Pancreas (tissue), 10 donors: ENCODE measurements at regions not wholly inside any gene's neighbourhood (a gene's known extent, or its start where the extent isn't known, plus 50 kb on each side); places are given as distances from the start of the nearest gene placed in this dataset.
A peak's percentile ranks its signal among the peaks of the same experiment; 100 is the strongest.

ENCODE experiments used
- ATAC-seq, 4 donors: fragments of 200-7000 bp; cut with Tn5 transposase; one replicate each; pipeline versions ENCODE4 v1.8.0 to v1.9.1; 2020; ENCODE audit warnings: mild to moderate bottlenecking in 4 of 4, moderate library complexity in 4 of 4
- DNase-seq, 6 donors: peaks; one replicate each; pipeline ENCODE4 v3.0.0-alpha.2; 2020
- FAIRE-seq: peaks from 2 replicates; lab custom pipeline; 2012; peaks lifted over from hg19 to GRCh38; lab: Jason Lieb, UNC
- H3K27ac ChIP-seq, 4 donors: fragments of 200-600 bp; sonication (generic); 1 replicate in 3 of 4; 2 replicates in 1 of 4; pipeline versions ENCODE4 v1.5.0 to v1.8.0; 2020
- H3K27me3 ChIP-seq, 4 donors: fragments of 200-600 bp; one replicate each; pipeline ENCODE4 v1.8.0; 2021
- H3K36me3 ChIP-seq, 3 donors: fragments of 200-600 bp; sonication (generic) in 1 of 3; one replicate each; pipeline versions ENCODE4 v1.5.0 to v1.8.0; 2020 to 2021
- H3K4me1 ChIP-seq, 3 donors: fragments of 200-600 bp; one replicate each; pipeline ENCODE4 v1.8.0; 2021
- H3K4me3 ChIP-seq, 4 donors: fragments of 200-600 bp; sonication (generic) in 2 of 4; one replicate each; pipeline versions ENCODE4 v1.5.0 to v1.8.0; 2020 to 2021
- H3K9me3 ChIP-seq, 4 donors: fragments of 200-600 bp; one replicate each; pipeline ENCODE4 v1.8.0; 2021
- WGBS, 2 donors: extraction: QIAGEN DNeasy Blood & Tissue Kit; methylation state at CpG; one replicate each; pipeline ENCODE4 v1.1.7; 2013; 5-methylcytosine and 5-hydroxymethylcytosine counted together
- intact Hi-C, 3 donors: fragments of 100-400 bp; cut with DNase I; formaldehyde crosslinking; loops; one replicate each; pipeline versions ENCODE4 v1.11.1 to v1.14.2; 2022
- TF ChIP-seq, protein P1 (sequence below), 4 donors: fragments of 200-600 bp; sonication (generic) in 3 of 4; IDR thresholded peaks; one replicate each; pipeline versions ENCODE4 v1.5.0 to v1.8.0; 2021; ENCODE audit warnings: antibody characterized with exemption in 4 of 4
- donor health status: healthy with polysubstance abuse.
- donor health status: DM: no; HTN: no; CAD: no; lungs with moderate emphysema.
- donor health status: DM: no; HTN: no; CAD: no.
- donor health status: control.
- donor health status: control.
- donor health status: Bipolar disorder and iron deficiency.
- donor health status: DM: yes; HTN: yes; CAD: no.
- donor health status: DM: no; HTN: no; CAD: no.
- donor health status: DM: no; HTN: no; CAD: no.
- donor health status: DM: yes; HTN: yes; CAD: no.

DNA sequence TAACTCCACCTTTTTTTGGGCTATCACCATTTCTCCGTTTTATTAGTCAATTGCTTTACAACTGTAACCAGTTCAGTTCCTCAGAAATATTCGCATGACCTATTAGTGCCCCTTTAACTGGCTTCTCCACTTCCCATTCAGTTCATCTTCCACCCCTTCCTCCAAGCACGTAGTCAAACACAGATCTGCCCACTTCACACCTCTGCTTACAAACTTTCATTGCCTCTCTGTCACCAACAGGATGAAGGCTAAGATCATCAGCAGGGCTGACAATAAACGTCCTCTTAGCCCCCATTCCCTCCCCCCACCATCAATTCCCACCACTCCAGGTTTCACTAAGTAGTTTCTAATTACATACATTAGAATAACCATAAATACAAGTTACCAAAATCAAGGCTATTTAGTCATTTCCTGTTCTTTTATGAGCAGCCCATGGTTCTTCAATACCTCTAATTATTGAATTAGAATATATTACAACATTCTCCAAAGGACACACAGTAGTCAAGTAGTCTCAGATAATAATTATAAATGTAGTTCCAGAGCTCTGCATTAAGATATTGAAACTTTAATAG lies 95.7 kb downstream of the SPRY2 start:
- FAIRE-seq, result no peak
- intact Hi-C loops, result no loop called here
- no peaks in the 10 kb centered on the region for H3K27me3 ChIP-seq
- DNase-seq, result no peak
- H3K36me3 ChIP-seq, result no peaks in the 10 kb centered on the region
- ATAC-seq, result no peak
- no peak overlapping the region for H3K27ac ChIP-seq
- TF ChIP-seq, protein P1, sequence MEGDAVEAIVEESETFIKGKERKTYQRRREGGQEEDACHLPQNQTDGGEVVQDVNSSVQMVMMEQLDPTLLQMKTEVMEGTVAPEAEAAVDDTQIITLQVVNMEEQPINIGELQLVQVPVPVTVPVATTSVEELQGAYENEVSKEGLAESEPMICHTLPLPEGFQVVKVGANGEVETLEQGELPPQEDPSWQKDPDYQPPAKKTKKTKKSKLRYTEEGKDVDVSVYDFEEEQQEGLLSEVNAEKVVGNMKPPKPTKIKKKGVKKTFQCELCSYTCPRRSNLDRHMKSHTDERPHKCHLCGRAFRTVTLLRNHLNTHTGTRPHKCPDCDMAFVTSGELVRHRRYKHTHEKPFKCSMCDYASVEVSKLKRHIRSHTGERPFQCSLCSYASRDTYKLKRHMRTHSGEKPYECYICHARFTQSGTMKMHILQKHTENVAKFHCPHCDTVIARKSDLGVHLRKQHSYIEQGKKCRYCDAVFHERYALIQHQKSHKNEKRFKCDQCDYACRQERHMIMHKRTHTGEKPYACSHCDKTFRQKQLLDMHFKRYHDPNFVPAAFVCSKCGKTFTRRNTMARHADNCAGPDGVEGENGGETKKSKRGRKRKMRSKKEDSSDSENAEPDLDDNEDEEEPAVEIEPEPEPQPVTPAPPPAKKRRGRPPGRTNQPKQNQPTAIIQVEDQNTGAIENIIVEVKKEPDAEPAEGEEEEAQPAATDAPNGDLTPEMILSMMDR (IDR thresholded peaks at IDR 0.05), result no peak
- H3K9me3 ChIP-seq, result no peaks in the 10 kb centered on the region
- H3K4me1 ChIP-seq, result no peaks in the 10 kb centered on the region
- WGBS, 2 donors, result 46 to 55% methylated on average over 4 of the region's 4 CpGs
- no peak overlapping the region for H3K4me3 ChIP-seq

DNA sequence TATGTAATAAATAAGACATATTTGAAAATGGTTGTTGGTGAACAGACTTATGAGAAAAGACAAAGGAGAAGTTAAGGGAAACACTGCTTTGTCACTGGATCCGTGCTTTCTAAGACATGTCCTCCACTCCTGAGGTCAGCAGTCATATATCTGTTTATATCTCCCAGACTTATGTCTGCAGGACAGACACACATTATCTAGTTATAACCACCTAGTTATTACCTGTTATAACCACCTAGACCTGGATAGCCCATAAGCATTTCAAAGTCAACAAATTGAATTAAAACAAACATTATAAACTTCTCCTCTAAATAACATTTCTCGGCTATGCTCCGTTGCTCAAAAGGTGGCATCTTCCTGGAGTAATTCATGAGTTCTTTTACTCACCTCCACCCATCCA lies 96.4 kb downstream of the SPRY2 start:
- 73 to 82% methylated on average over 3 of the region's 3 CpGs for WGBS, 2 donors

DNA sequence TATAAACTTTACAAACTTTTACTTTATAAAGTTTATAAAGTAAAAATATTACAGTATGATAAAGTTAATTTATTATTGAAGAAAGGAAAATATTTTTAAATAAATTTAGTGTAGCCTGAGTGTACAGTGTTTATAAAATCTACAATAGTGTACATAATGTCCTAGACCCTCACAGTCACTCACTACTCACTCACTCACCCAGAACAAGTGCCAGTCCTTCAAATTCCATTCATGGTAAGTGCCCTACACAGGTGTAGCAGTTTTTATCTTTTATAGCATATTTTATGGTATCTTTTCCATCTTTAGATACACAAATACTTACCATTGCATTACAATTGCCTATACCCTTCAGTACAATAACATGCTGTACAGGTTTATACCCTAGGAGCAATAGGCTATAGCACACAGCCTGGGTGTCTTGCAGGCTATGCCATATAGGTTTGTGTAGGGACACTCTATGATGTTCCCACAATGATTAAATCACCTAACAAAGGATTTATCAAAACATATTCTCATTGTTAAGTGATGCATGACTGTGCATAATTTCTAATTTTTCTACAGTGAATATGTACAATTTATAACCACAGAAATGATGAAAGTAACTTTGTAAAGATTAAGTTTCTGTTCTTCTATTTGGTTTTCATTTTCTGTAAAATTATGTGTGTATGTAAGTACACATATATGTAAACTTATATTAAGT lies 98.0 kb downstream of the SPRY2 start:
- Histone ChIP-seq H3K27me3 (no peaks in the 10 kb centered on the region), H3K4me1 (no peaks in the 10 kb centered on the region), H3K9me3 (no peaks in the 10 kb centered on the region), H3K36me3 (no peaks in the 10 kb centered on the region), H3K27ac (no peak overlapping the region), H3K4me3 (no peak overlapping the region)
- DNase-seq (no peak), ATAC-seq (no peak), FAIRE-seq (peak; percentile 61)
- TF ChIP-seq, protein P1 (IDR thresholded peaks at IDR 0.05), result no peak
- intact Hi-C loops, result no loop called here

More for the DNA sequence above, 96.4 kb downstream of the SPRY2 start:
- FAIRE-seq (no peak), ATAC-seq (no peak), DNase-seq (no peak)
- intact Hi-C loops, result no loop called here
- no peaks in the 10 kb centered on the region for H3K27me3 ChIP-seq
- H3K36me3 ChIP-seq, result no peaks in the 10 kb centered on the region
- H3K27ac ChIP-seq, result no peak overlapping the region
- H3K4me1 ChIP-seq, result no peaks in the 10 kb centered on the region
- TF ChIP-seq, protein P1 (IDR thresholded peaks at IDR 0.05), result no peak
- H3K9me3 ChIP-seq, result no peaks in the 10 kb centered on the region
- H3K4me3 ChIP-seq, result no peak overlapping the region

DNA sequence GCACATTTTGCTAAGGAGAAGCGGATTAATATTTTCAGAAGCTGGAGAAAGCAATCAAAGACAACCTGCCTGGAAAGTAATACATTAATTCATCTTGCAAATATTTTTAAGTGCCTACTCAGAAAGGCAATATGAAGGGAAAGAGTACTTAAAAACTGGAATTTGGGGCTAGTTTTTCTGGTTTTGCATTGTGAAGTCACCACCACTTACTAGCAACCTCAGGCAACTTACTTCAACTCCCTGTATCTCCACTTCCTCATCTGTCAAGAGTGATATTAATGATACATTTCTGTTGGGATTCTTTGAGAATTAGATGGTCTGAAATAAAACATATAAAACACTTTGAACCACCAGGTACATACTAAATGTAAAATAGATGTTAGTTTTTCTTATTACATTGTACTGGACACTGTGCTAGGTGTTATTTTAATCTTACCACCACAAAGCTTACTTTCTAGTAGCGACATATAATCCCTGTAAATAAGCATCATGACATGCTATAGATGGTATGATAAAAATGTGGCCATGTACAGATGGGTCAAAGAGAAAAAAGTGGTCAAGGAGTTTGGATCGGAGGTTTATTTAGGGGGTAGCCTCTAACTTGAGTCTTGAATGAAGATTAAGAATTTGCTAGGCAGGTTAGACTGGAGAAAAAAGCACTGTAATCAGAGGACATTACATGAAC lies 101.2 kb downstream of the SPRY2 start:
- TF ChIP-seq, protein P1 (IDR thresholded peaks at IDR 0.05), result no peak
- intact Hi-C loops, result no loop called here
- H3K27ac ChIP-seq, result no peak overlapping the region
- DNase-seq, result no peak
- H3K9me3 ChIP-seq, result no peaks in the 10 kb centered on the region
- no peaks in the 10 kb centered on the region for H3K27me3 ChIP-seq
- no peak overlapping the region for H3K4me3 ChIP-seq
- peaks cover 0 to 9% (median 0%) of the 10 kb centered on the region in 3 donors for H3K4me1 ChIP-seq
- FAIRE-seq, result no peak
- 81% methylated on average over 3 of the region's 3 CpGs for WGBS, 2 donors
- no peaks in the 10 kb centered on the region for H3K36me3 ChIP-seq
- no peak for ATAC-seq

DNA sequence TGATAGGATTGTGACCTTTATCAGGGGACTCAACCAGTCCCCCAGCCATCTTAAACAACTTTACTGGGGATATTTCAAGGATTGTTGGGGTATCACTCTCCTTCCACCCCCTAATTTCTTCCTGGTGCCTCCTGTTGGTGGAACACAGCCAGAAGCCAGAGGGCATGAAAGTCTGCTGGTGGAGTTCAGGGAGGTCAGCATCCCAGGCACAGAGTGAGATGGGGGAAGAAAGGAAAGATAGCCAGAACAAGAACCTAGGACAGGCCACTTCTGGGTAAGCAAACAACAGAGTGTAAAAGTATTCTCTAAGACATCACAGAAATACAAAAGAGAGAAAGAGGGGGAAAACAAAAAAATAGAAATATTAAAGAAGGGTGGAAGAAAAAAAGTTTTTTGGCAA lies 101.8 kb downstream of the SPRY2 start:
- Histone ChIP-seq H3K4me3 (no peak overlapping the region), H3K9me3 (no peaks in the 10 kb centered on the region), H3K36me3 (no peaks in the 10 kb centered on the region), H3K27me3 (no peaks in the 10 kb centered on the region), H3K4me1 (peaks cover 0 to 9% (median 0%) of the 10 kb centered on the region in 3 donors), H3K27ac (no peak overlapping the region)
- intact Hi-C loops, result no loop called here
- no peak for ATAC-seq
- no peak for DNase-seq
- TF ChIP-seq, protein P1 (IDR thresholded peaks at IDR 0.05), result no peak
- no peak for FAIRE-seq
